ENCODE measurements at regions not wholly inside any gene's neighbourhood (a gene's known extent, or its start where the extent isn't known, plus 50 kb on each side); places are given as distances from the start of the nearest gene placed in this dataset.
"Not testable (repeated sequence)": the region's sequence is repeated elsewhere in the genome, so short reads cannot be mapped to it uniquely, and the experiment has no call there.

GRCh38 chr3:177778633-177779032 is 581.4 kb upstream of the TBL1XR1 start:
- DNase-seq (ENCODE audit: low read depth in 2 of 2), result no peak

DNA sequence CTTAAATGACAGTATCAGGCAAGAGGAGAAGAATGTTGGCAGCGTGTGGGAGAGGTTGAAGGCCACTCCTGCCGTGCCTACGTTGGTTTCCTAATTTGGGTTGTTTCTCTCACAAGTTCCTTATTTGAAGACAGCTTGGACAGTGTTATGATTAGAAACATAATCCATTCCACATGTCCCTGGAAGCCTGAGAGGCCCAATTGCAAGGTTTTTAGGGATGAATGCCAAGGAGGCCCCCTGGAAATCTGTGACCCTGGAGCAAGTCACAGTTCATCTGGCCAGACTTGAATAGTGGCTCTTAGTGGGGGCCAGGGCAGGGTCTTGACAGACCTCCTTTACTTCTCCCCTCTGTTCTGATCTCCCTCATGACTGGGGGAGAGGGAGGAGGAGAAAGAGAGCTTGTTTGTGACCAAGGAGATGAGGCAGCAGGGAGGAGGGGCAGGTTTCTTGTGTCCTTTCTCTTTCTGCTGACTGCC is 584.4 kb upstream of the TBL1XR1 start:
- DNase-seq (ENCODE audit: low read depth in 2 of 2), result no peak

GRCh38 chr3:177783338-177783737 is 586.1 kb upstream of the TBL1XR1 start:
- no peak for DNase-seq (ENCODE audit: low read depth in 2 of 2)

GRCh38 chr3:177783767-177784166 is 586.5 kb upstream of the TBL1XR1 start:
- DNase-seq (ENCODE audit: low read depth in 2 of 2), result no peak

- no peak for DNase-seq (ENCODE audit: low read depth in 2 of 2)
Measured at GRCh38 chr3:177787279-177788041, 590.2 kb upstream of the TBL1XR1 start.

GRCh38 chr3:177789500-177789899 is 592.2 kb upstream of the TBL1XR1 start:
- no peak for DNase-seq (ENCODE audit: low read depth in 2 of 2)

GRCh38 chr3:177792311-177793030 is 595.2 kb upstream of the TBL1XR1 start:
- DNase-seq (ENCODE audit: low read depth in 2 of 2), result no peak

DNA sequence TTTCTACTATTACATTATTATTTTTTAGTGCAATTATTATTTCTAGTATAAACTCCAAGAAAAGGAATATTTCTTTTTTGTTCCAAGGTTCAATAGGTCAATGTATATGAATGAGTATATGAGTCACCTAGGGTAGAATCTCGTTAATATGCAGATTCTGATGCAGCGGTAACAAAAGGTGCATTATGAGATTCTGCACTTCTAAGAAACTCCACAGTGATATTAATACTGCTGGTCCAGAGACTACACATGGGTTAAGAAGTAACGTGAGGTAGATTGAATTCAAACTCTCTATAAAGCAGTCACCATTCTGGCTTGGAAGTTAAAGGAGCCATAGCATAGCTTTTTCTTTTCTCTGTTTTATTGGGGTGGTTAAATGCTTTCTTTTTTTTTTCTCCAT is 596.2 kb upstream of the TBL1XR1 start:
- no peak for DNase-seq (ENCODE audit: low read depth in 2 of 2)

- DNase-seq (ENCODE audit: low read depth in 2 of 2), result no peak
Measured at GRCh38 chr3:177795216-177795615, 597.9 kb upstream of the TBL1XR1 start.

GRCh38 chr3:177795859-177796258 is 598.6 kb upstream of the TBL1XR1 start:
- DNase-seq (ENCODE audit: low read depth in 2 of 2), result no peak

DNA sequence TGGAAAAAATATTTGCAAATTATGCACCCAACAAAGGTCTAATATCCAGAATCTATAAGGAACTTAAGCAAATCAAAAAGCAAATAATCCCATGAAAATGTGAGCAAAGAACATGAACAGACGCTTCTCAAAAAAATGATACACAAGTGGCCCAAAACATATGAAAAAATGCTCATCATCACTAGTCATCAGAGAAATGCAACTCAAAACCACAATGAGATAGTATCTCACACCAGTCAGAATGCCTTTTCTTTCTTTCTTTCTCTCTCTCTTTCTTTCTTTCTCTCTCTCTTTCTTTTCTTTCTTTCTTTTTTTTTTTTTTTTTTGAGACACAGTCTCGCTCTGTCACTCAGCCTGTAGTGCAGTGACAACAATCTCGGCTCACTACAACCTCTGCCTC is 602.9 kb upstream of the TBL1XR1 start:
- DNase-seq (ENCODE audit: low read depth in 2 of 2), result not testable (repeated sequence)

DNA sequence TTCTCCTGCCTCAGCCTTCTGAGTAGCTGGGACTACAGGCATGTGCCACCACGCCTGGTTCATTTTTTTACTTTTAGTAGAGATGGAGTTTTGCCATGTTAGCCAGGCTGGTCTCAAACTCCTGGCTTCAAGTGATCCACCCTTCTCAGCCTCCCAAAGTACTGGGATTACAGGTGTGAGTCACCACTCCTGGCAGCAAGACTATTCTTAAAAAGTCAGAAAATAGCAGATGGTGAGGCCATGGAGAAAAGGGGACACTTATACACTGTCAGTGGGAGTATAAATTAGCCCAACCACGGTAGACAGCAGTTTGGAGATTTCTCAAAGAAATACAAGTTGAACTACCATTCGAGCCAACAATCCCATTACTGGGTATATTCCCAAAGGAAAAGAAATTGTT is 603.3 kb upstream of the TBL1XR1 start:
- no peak for DNase-seq (ENCODE audit: low read depth in 2 of 2)

GRCh38 chr3:177802151-177802900 is 605.0 kb upstream of the TBL1XR1 start:
- no peak for DNase-seq (ENCODE audit: low read depth in 2 of 2)

DNA sequence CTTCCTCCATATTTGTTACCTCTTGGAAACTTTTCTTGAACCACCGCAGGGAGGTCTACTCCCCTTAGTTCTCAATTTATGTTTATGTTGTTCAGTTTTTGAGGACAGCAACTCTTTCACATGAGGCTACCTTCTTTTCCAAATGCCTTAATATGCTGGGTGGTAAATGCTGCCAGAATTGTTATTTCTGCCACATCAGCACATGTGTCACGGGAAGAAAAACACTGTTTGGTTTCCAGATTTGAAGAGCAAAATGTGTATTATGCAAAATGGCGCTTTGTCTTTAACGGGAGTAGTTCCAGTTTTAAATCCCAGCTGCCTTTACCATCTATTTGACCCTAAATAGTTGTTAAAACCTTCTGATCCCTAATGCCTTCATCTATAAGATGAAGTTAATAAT is 606.2 kb upstream of the TBL1XR1 start:
- DNase-seq (ENCODE audit: low read depth in 2 of 2), result no peak

- no peak for DNase-seq (ENCODE audit: low read depth in 2 of 2)
Measured at GRCh38 chr3:177804032-177804431, 606.8 kb upstream of the TBL1XR1 start.

DNA sequence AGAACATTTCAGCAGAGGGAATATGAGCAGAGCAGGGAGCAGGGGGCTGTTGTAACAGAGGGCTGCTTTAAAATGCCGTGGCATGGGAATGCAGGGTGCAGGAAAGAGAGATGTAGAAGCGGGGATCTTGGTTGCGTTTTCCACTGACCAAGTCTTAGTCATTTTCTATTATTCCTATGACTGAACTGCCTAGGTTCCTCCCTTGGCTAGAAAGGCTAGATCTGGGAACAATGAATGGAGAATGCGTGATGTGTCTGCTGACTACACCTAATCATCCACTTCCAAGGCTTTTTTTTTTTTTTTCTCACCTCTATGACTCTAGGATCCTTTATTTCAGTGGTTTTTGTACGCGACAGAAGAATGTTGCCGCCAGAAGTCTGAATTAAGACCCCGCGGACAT is 607.4 kb upstream of the TBL1XR1 start:
- no peak for DNase-seq (ENCODE audit: low read depth in 2 of 2)

GRCh38 chr3:177807150-177807875 is 610.0 kb upstream of the TBL1XR1 start:
- no peak for DNase-seq (ENCODE audit: low read depth in 2 of 2)

DNA sequence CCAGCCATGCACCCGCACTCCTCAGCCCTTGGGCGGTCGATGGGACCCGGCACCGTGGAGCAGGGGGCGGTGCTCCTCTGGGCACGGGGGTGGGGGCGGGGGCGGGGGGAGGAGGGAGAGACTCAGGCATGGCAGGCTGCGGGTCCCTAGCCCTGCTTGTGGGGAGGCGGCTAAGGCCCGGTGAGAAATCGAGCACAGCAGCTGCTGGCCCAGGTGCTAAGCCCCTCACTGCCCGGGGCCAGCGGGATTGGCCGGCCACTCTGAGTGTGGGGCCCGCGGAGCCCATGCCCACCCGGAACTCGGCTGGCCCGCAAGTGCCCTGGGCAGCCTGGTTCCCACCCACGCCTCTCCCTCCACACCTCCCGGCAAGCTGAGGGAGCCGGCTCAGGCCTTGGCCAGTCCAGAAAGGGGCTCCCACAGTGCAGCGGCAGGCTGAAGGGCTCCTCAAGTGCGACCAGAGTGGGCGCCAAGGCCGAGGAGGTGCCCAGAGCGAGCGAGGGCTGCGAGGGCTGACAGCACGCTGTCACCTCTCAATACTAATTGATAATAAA is 611.7 kb upstream of the TBL1XR1 start:
- DNase-seq (ENCODE audit: low read depth in 2 of 2), result not testable (repeated sequence)

DNA sequence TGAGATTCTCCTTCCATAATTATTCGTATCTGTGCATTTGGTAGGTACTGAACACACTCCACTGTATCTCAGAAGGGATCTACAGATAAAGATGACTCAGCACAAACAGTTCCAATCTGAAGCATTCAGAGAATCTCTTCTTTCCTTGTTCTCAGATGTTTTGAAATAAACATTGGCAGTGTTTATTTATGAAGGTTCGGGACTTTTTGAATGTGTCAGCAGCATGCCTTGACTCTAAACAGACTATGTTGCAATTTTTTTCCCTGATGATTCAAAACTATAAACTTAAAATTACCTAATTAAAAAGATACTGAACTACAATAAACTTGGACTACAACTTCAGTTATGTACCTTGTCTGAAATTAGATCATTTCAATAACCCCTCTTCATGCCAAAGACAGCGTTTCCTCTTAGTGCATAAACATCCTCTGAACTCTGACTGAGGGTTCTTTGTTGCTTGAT is 612.9 kb upstream of the TBL1XR1 start:
- DNase-seq (ENCODE audit: low read depth in 2 of 2), result no peak

DNA sequence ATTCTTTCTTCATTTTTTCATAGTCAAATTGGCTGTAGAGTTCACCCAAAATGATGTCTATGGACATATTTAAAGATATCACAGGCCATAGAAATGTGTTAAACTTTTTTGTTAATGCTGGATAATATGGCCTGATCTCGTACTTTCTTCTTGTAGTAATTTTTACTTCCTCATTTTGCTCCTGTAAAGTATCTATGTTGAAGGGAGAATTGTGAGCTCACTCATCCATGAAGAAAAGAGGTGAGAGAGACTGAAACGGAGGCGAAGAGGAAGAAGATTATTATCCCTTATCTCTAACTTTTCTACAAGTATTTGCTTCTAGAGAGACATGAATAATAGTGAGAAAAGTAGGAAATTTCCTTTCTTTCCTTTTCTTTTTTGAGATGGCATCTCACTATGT is 613.8 kb upstream of the TBL1XR1 start:
- no peak for DNase-seq (ENCODE audit: low read depth in 2 of 2)

DNA sequence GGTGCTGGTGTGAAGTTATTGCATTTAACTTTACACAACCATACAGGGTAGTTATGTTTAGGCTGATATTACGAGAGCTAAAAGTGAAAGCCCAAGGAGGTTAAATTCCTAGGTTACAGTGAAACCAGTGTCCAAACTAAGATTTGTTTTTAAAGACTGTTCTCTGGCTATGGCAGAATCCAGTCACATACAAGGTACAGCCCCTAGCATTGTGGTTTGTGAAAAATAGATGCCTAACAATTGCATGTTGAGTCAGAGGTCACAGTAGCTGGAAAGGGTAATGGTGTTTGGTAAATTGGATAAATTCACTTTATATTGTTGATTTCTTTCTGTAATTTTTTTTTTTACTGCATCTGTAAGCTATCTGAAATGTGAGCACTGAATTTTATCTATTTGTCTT is 614.6 kb upstream of the TBL1XR1 start:
- DNase-seq (ENCODE audit: low read depth in 2 of 2), result no peak

Measured in stimulated activated CD8-positive, alpha-beta memory T cell treated with anti-CD3 and anti-CD28 coated beads, Interleukin-7, amount 100 ng/mL, for 1 hour (primary cell).